Bronchial epithelial cell (primary cell): ENCODE measurements at regions not wholly inside any gene's neighbourhood (a gene's known extent, or its start where the extent isn't known, plus 50 kb on each side); places are given as distances from the start of the nearest gene placed in this dataset.

Experiments
- DNase-seq: peaks from one replicate; pipeline ENCODE4 v3.0.0-alpha.2; 2010; ENCODE audit warnings: low read depth
- FAIRE-seq: peaks from 2 replicates; lab custom pipeline; 2011; peaks lifted over from hg19 to GRCh38; lab: Jason Lieb, UNC
- H3K27me3 ChIP-seq: 2 replicates; pipeline ENCODE4 v1.5.1; 2011; ENCODE audit warnings: low read length; ENCODE audit not compliant: control insufficient read depth, insufficient read depth
- H3K36me3 ChIP-seq: 2 replicates; pipeline ENCODE4 v1.5.1; 2011; ENCODE audit warnings: low read length; ENCODE audit not compliant: control insufficient read depth, insufficient read depth
- H3K4me3 ChIP-seq: 2 replicates; pipeline ENCODE4 v1.5.1; 2011; ENCODE audit warnings: mild to moderate bottlenecking, low read depth, low read length, control low read depth
- CTCF ChIP-seq: IDR thresholded peaks from 2 replicates; pipeline ENCODE4 v1.5.1; 2011; ENCODE audit warnings: mild to moderate bottlenecking, moderate library complexity, low read length, control low read depth, inconsistent platforms; ENCODE audit not compliant: insufficient read depth, severe bottlenecking

- H3K27me3 ChIP-seq = no peaks in the 10 kb centered on the region
- DNase-seq = no peak
- H3K4me3 ChIP-seq = no peak overlapping the region
- H3K36me3 ChIP-seq = no peaks in the 10 kb centered on the region
- no peak for FAIRE-seq
- no peak for TF ChIP-seq CTCF
Observed at GRCh38 chr20:11624704-11625103, 293.0 kb upstream of the BTBD3 start.

GRCh38 chr20:11626551-11626950 lies 291.1 kb upstream of the BTBD3 start:
- no peaks in the 10 kb centered on the region for H3K36me3 ChIP-seq
- no peaks in the 10 kb centered on the region for H3K27me3 ChIP-seq
- no peak for TF ChIP-seq CTCF
- no peak for DNase-seq
- FAIRE-seq = no peak
- no peak overlapping the region for H3K4me3 ChIP-seq

DNA sequence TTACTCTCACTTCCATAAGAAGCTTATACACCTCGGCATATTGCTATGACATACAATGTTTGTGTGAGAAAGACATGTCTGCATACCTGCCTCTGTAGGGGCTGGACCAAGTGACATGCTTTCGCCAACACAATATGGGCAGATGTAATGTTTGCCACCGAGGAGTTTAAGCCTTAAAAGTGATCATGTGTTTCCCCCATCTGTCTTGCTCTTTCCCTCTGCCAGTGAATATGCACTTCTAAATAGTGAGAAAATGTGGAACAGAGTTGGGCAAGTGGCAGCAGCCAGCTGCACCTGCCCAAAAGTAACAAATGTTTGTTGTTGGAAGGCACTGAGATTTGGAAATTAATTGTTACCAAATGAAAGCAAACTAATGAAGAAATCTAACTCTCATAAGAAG lies 274.8 kb upstream of the BTBD3 start:
- DNase-seq (no peak), FAIRE-seq (no peak)
- H3K27me3 ChIP-seq = no peaks in the 10 kb centered on the region
- TF ChIP-seq CTCF = no peak
- no peak overlapping the region for H3K4me3 ChIP-seq
- H3K36me3 ChIP-seq = no peaks in the 10 kb centered on the region

DNA sequence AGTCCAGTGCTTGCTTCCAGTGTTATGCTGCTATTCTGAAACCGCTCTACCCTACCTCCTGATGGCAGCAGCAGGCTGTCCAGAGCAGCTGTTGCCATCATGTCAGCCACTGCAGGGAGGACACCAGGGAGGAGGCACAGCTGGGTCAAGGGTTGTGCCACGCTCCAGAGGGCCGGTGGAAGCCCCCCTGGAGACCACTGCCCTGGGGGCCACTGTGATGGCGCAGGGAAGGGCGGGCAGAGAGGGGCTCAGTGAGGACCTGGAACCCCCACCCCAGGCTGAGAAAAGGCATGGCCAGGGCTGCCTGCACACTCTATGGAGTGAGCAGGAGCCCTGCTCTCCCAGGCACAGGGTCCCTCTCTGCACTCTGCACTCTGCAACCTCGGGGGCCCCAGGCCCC lies 271.3 kb upstream of the BTBD3 start:
- Histone ChIP-seq H3K36me3 (no peaks in the 10 kb centered on the region), H3K4me3 (no peak overlapping the region), H3K27me3 (no peaks in the 10 kb centered on the region)
- TF ChIP-seq CTCF = no peak
- DNase-seq = no peak
- no peak for FAIRE-seq

GRCh38 chr20:11650566-11650965 lies 267.1 kb upstream of the BTBD3 start:
- Histone ChIP-seq H3K27me3 (no peaks in the 10 kb centered on the region), H3K36me3 (no peaks in the 10 kb centered on the region), H3K4me3 (no peak overlapping the region)
- no peak for DNase-seq
- no peak for FAIRE-seq
- TF ChIP-seq CTCF = no peak

DNA sequence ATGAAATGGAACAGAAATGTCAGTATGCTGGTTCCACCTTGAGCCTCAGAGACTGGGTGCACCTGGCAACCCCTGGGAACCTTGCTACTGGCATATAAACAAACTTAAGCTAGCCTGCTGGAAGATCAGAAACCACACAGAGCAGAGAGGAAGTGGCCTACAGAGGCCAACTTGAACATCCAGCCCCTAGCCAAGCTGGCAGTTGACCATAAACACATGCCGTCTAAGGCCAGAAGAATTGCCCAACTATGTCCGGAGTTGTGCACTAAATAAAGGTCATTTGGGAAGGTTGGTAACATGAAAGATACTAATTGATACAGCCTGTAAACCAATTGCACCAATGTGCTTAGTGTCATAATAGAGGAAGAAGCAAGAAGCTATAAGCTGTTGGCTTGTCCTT lies 266.6 kb upstream of the BTBD3 start:
- no peak for TF ChIP-seq CTCF
- DNase-seq = no peak
- FAIRE-seq = no peak
- Histone ChIP-seq H3K27me3 (no peaks in the 10 kb centered on the region), H3K4me3 (no peak overlapping the region), H3K36me3 (no peaks in the 10 kb centered on the region)
